GM23338 (cell line): ENCODE measurements at regions not wholly inside any gene's neighbourhood (a gene's known extent, or its start where the extent isn't known, plus 50 kb on each side); places are given as distances from the start of the nearest gene placed in this dataset.

ENCODE experiments used
- ATAC-seq: fragments of 200-7000 bp; cut with Tn5 transposase; 3 replicates; pipeline ENCODE4 v1.9.1; 2020
- DNase-seq: peaks from one replicate; pipeline ENCODE4 v3.0.0-alpha.2; 2015; ENCODE audit warnings: low spot score
- H2AFZ ChIP-seq: fragments of 200-600 bp; sonication (generic); 2 replicates; pipeline ENCODE4 v1.8.0; 2016; ENCODE audit warnings: antibody characterized with exemption, mild to moderate bottlenecking, moderate library complexity
- H3F3A ChIP-seq: fragments of 200-600 bp; sonication (generic); replicated peaks from 2 replicates; pipeline ENCODE4 v1.8.0; 2017; ENCODE audit warnings: antibody characterized with exemption, mixed run types, low read depth
- H3K27ac ChIP-seq: fragments of 200-600 bp; sonication (generic); 2 replicates; pipeline ENCODE4 v1.6.1; 2016; ENCODE audit warnings: low read depth
- H3K27me3 ChIP-seq: fragments of 200-600 bp; sonication (generic); 2 replicates; pipeline ENCODE4 v1.8.0; 2016; ENCODE audit warnings: mild to moderate bottlenecking, mixed run types, moderate library complexity; ENCODE audit not compliant: insufficient read depth
- H3K36me3 ChIP-seq: fragments of 200-600 bp; sonication (generic); 2 replicates; pipeline ENCODE4 v1.8.0; 2016; ENCODE audit warnings: mild to moderate bottlenecking; ENCODE audit not compliant: insufficient read depth
- H3K4me1 ChIP-seq: fragments of 200-600 bp; sonication (generic); 2 replicates; pipeline ENCODE4 v1.8.0; 2016; ENCODE audit warnings: mild to moderate bottlenecking, moderate library complexity; ENCODE audit not compliant: insufficient read depth
- H3K4me2 ChIP-seq: fragments of 200-600 bp; sonication (generic); 2 replicates; pipeline ENCODE4 v1.7.1; 2017; ENCODE audit warnings: mixed run types
- H3K4me3 ChIP-seq: fragments of 200-600 bp; sonication (generic); 2 replicates; pipeline ENCODE4 v1.6.1; 2016; ENCODE audit warnings: mixed run types
- H3K79me2 ChIP-seq: fragments of 200-600 bp; sonication (generic); replicated peaks from 2 replicates; pipeline ENCODE4 v1.8.0; 2017; ENCODE audit warnings: mild to moderate bottlenecking; ENCODE audit not compliant: insufficient read depth
- H3K9me2 ChIP-seq: fragments of 200-600 bp; sonication (generic); 2 replicates; pipeline ENCODE4 v1.8.0; 2017; ENCODE audit not compliant: insufficient read depth
- H4K20me1 ChIP-seq: fragments of 200-600 bp; sonication (generic); replicated peaks from 2 replicates; pipeline ENCODE4 v1.8.0; 2017; ENCODE audit warnings: mild to moderate bottlenecking; ENCODE audit not compliant: insufficient read depth
- H3K27ac Mint-ChIP-seq: 2 replicates; pipeline ENCODE4 v1.8.0; 2020; ENCODE audit warnings: inconsistent platforms, mild to moderate bottlenecking, moderate library complexity, mixed read lengths
- H3K27me3 Mint-ChIP-seq: 3 replicates; pipeline ENCODE4 v1.8.0; 2022; ENCODE audit warnings: low read depth, mild to moderate bottlenecking, moderate library complexity, mixed read lengths, inconsistent platforms; ENCODE audit not compliant: insufficient read depth, poor library complexity
- H3K36me3 Mint-ChIP-seq: 3 replicates; pipeline ENCODE4 v1.8.0; 2021; ENCODE audit warnings: low read depth, mild to moderate bottlenecking, inconsistent platforms, moderate library complexity, mixed read lengths
- H3K4me1 Mint-ChIP-seq: 3 replicates; pipeline ENCODE4 v1.8.0; 2020; ENCODE audit warnings: mild to moderate bottlenecking, inconsistent platforms, mixed read lengths
- H3K4me3 Mint-ChIP-seq: 3 replicates; pipeline ENCODE4 v1.8.0; 2021; ENCODE audit warnings: moderate library complexity, mild to moderate bottlenecking, inconsistent platforms, mixed read lengths
- H3K9me3 Mint-ChIP-seq: 3 replicates; pipeline ENCODE4 v1.8.0; 2020; ENCODE audit warnings: moderate library complexity, mild to moderate bottlenecking, inconsistent platforms, mixed read lengths
- CREB1 ChIP-seq: fragments of 250-450 bp; sonication (Bioruptor Pico); IDR thresholded peaks from 2 replicates; pipeline ENCODE4 v1.5.0; 2020; ENCODE audit warnings: low read depth, mild to moderate bottlenecking, moderate library complexity
- CTCF ChIP-seq, 2 experiments: fragments of 200-600 bp in 1 of 2; sonication (generic) in 1 of 2; conservative IDR thresholded peaks; 2 replicates each; pipeline versions ENCODE4 v1.5.1 to v1.6.1; 2016 to 2017; ENCODE audit warnings: antibody characterized with exemption in 2 of 2, low read depth in 2 of 2, mild to moderate bottlenecking in 2 of 2, moderate library complexity in 1 of 2
- EZH2 ChIP-seq: fragments of 200-600 bp; sonication (generic); IDR thresholded peaks from one replicate; pipeline ENCODE4 v1.8.0; 2017; ENCODE audit warnings: antibody characterized with exemption, mild to moderate bottlenecking, low read depth; ENCODE audit not compliant: unreplicated experiment
- EZH2phosphoT487 ChIP-seq: fragments of 200-600 bp; sonication (generic); IDR thresholded peaks from one replicate; pipeline ENCODE4 v1.8.1; 2018; ENCODE audit warnings: antibody characterized with exemption; ENCODE audit not compliant: unreplicated experiment
- JUNB ChIP-seq: IDR thresholded peaks from one replicate; pipeline ENCODE4 v1.6.1; 2016; ENCODE audit warnings: antibody characterized with exemption; ENCODE audit not compliant: unreplicated experiment
- NANOG ChIP-seq: IDR thresholded peaks from 2 replicates; pipeline ENCODE4 v1.6.1; 2016; ENCODE audit warnings: antibody characterized with exemption, borderline replicate concordance
- POLR2AphosphoS5 ChIP-seq: IDR thresholded peaks from 2 replicates; pipeline ENCODE4 v1.6.1; 2016; ENCODE audit warnings: antibody characterized with exemption, low read depth
- STAT1 ChIP-seq: IDR thresholded peaks from one replicate; pipeline ENCODE4 v1.6.1; 2016; ENCODE audit warnings: antibody characterized with exemption; ENCODE audit not compliant: unreplicated experiment
- ZNF114 ChIP-seq: fragments of 250-450 bp; sonication (Bioruptor Pico); IDR thresholded peaks from 2 replicates; pipeline ENCODE4 v1.5.0; 2020; ENCODE audit warnings: mild to moderate bottlenecking, moderate library complexity
- ZNF331 ChIP-seq: fragments of 250-450 bp; sonication (Bioruptor Pico); IDR thresholded peaks from 2 replicates; pipeline ENCODE4 v1.5.0; 2020; ENCODE audit warnings: low read depth, mild to moderate bottlenecking, moderate library complexity
- ZNF462 ChIP-seq: fragments of 250-450 bp; sonication (Bioruptor Pico); IDR thresholded peaks from 2 replicates; pipeline ENCODE4 v1.5.0; 2020; ENCODE audit warnings: mild to moderate bottlenecking, moderate library complexity
- TF ChIP-seq, protein P1 (sequence below): IDR thresholded peaks from 2 replicates; pipeline ENCODE4 v1.6.1; 2016; ENCODE audit warnings: antibody characterized with exemption
- TF ChIP-seq, protein P2 (sequence below): IDR thresholded peaks from one replicate; pipeline ENCODE4 v1.6.1; 2018; ENCODE audit warnings: antibody characterized with exemption; ENCODE audit not compliant: unreplicated experiment

- ATAC-seq = no peak
- Mint-ChIP-seq H3K4me1 (no peaks in the 10 kb centered on the region), H3K4me3 (no peak overlapping the region), H3K36me3 (no peaks in the 10 kb centered on the region), H3K9me3 (no peaks in the 10 kb centered on the region), H3K27ac (no peak overlapping the region), H3K27me3 (peaks cover 4% of the 10 kb centered on the region)
- TF ChIP-seq CTCF (conservative IDR thresholded peaks at IDR 0.05; ENCODE audit: low read depth in 2 of 2) = no peak
- no peak for TF ChIP-seq POLR2AphosphoS5
- TF ChIP-seq NANOG = no peak
- TF ChIP-seq ZNF114 (CRISPR knock-in tag) = no peak
- TF ChIP-seq STAT1 = no peak
- TF ChIP-seq EZH2 = no peak
- TF ChIP-seq ZNF462 (CRISPR knock-in tag) = no peak
- TF ChIP-seq, protein P1, sequence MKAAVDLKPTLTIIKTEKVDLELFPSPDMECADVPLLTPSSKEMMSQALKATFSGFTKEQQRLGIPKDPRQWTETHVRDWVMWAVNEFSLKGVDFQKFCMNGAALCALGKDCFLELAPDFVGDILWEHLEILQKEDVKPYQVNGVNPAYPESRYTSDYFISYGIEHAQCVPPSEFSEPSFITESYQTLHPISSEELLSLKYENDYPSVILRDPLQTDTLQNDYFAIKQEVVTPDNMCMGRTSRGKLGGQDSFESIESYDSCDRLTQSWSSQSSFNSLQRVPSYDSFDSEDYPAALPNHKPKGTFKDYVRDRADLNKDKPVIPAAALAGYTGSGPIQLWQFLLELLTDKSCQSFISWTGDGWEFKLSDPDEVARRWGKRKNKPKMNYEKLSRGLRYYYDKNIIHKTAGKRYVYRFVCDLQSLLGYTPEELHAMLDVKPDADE = no peak
- TF ChIP-seq JUNB = no peak
- TF ChIP-seq CREB1 = no peak
- TF ChIP-seq, protein P2, sequence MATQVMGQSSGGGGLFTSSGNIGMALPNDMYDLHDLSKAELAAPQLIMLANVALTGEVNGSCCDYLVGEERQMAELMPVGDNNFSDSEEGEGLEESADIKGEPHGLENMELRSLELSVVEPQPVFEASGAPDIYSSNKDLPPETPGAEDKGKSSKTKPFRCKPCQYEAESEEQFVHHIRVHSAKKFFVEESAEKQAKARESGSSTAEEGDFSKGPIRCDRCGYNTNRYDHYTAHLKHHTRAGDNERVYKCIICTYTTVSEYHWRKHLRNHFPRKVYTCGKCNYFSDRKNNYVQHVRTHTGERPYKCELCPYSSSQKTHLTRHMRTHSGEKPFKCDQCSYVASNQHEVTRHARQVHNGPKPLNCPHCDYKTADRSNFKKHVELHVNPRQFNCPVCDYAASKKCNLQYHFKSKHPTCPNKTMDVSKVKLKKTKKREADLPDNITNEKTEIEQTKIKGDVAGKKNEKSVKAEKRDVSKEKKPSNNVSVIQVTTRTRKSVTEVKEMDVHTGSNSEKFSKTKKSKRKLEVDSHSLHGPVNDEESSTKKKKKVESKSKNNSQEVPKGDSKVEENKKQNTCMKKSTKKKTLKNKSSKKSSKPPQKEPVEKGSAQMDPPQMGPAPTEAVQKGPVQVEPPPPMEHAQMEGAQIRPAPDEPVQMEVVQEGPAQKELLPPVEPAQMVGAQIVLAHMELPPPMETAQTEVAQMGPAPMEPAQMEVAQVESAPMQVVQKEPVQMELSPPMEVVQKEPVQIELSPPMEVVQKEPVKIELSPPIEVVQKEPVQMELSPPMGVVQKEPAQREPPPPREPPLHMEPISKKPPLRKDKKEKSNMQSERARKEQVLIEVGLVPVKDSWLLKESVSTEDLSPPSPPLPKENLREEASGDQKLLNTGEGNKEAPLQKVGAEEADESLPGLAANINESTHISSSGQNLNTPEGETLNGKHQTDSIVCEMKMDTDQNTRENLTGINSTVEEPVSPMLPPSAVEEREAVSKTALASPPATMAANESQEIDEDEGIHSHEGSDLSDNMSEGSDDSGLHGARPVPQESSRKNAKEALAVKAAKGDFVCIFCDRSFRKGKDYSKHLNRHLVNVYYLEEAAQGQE = no peak
- no peak for TF ChIP-seq ZNF331 (CRISPR knock-in tag)
- no peak for TF ChIP-seq EZH2phosphoT487
- no peaks in the 10 kb centered on the region for H3K36me3 ChIP-seq
- H3K4me1 ChIP-seq = no peaks in the 10 kb centered on the region
- H3K4me3 ChIP-seq = no peak overlapping the region
- no peak for DNase-seq
- no peaks in the 10 kb centered on the region for H3F3A ChIP-seq
- H3K9me2 ChIP-seq = no peaks in the 10 kb centered on the region
- no peaks in the 10 kb centered on the region for H3K27me3 ChIP-seq
- H2AFZ ChIP-seq = no peak overlapping the region
- H3K27ac ChIP-seq = no peak overlapping the region
- no peaks in the 10 kb centered on the region for H3K79me2 ChIP-seq
- no peaks in the 10 kb centered on the region for H4K20me1 ChIP-seq
- H3K4me2 ChIP-seq = no peak overlapping the region
These were observed 137.2 kb downstream of the TFCP2L1 start for GRCh38 chr2:121147766-121148165.
